AML-193 (cell line): ENCODE measurements at regions not wholly inside any gene's neighbourhood (a gene's known extent, or its start where the extent isn't known, plus 50 kb on each side); places are given as distances from the start of the nearest gene placed in this dataset.
"Not testable (repeated sequence)": the region's sequence is repeated elsewhere in the genome, so short reads cannot be mapped to it uniquely, and the experiment has no call there.

Experiments
- DNase-seq, 2 experiments: peaks; one replicate each; lab custom pipeline; 2025; lab: John Stamatoyannopoulos, UW

DNA sequence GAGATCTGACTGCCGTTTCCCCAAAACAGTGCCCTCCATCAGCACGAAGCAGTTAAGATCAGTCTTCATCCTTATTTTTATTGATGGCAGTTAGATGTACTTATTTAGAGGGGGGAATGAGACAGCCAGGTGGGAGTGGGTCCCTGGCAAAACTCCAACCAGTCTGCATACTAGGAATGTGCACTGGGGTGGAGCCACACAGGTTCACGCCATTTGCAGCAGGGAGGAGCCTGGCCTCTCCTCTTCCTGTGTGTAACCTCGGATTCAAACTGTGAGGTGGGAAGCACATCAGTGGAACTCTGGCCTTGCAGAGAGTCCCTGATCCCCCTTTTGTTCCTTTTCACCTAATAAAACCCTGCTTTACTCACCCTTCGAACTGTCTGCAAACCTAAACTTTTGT lies 987.7 kb upstream of the GRIA3 start:
- no peak for DNase-seq

DNA sequence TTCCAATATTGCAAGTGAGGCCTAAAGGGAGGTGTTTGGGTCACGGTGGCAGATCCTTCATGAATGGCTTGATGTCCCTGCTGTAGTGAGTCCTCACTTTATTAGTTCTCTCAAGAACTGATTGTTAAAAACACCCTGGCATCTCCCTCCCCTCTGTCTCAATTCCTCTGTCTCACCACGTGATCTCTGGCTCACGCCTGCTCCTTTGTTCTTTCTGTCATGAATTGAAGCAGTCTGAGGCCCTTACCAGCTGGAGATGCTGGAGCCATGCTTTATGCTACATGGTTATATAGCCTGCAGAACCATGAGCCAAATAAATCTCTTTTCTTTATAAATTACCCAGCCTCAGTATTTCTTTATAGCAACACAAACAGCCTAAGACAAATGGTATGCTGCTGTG lies 980.7 kb upstream of the GRIA3 start:
- no peak for DNase-seq

DNA sequence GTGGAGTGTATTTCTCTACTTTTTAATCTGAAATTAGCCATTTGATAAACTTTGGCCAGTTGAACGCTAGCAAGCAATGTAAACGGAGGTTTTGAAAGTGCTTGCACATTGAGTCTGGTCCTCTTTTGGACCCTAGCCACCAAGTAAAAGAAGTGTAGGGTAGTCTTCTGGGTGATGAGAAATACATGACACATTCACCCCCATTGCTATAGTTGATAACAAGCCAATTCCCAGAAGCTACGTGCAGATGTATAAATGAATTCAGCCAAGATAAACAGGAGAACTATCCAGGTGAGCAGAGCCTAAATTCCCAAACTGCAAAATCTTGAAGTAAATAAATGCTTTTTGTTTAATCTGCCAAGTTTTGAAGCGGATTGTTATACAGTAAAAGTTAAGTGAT lies 965.4 kb upstream of the GRIA3 start:
- DNase-seq: no peak

DNA sequence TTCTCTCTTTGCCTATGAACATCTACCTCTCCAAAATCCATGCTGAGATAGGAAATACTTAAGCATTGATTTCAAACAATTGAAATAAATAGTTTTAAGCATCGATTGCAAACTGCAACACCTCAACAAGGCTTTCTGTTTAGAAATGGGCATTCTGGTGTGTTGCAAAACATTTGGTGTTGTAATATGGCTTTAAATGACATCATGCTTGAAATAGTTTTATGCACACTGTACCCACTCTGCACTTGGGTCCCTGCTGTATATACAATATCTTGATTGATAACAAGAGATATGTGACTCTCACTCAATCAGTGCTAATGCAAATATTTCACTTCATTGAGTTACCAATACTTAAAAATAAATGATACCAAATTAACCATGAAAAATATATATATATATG lies 964.9 kb upstream of the GRIA3 start:
- no peak for DNase-seq

DNA sequence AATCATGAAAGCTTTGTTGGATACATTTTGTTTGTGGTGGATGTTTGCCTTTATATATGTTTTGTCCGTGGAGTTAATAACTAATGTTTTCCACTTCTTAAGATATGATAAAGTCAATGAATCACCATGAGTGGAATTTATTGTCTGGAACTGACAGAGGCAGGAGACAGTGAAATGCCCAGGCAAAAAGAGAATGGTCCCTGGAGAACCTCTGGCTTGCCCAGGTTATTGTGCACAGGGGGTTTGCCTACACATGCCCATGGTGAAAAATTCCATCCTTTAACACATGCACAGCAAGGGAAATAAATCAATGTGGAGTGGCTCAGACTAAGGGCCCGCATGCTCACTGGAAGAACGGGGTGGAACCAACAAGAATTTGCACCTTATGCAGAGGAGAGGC lies 964.3 kb upstream of the GRIA3 start:
- DNase-seq: no peak

DNA sequence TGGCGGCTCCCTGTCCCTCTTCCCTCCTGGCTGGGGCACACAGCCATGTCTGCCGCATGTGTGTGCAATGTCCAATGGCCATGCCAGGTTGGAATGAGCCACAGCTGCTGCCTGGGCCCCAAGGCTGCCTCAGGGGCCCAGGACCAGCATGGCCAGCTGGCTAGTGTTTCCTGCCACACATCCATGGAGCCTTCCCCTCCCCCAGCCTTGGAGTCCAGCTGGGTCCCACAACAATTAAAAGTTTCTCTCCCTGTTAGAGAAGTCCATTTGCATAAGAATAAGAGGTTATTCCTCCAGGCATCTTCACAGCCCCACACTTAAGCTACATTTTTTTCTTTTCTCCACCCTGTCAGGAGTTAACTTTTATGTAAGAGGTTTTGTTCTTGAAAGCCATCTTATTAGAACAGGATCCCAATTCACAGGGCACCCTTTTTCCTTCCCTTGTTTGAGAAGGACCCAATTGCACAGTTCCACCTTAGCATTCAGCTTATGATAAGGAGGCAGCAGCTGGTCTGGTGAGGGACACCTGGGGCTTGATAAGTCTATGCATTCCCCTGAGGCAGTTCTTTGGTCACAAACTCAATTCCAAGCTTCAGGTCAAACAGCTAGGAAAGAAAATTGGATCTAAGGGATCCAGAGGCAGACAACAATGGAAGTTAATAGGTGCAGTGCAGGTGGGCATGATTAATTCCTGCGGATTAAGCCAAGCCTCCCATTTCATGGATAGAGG lies 963.3 kb upstream of the GRIA3 start:
- no peak for DNase-seq

DNA sequence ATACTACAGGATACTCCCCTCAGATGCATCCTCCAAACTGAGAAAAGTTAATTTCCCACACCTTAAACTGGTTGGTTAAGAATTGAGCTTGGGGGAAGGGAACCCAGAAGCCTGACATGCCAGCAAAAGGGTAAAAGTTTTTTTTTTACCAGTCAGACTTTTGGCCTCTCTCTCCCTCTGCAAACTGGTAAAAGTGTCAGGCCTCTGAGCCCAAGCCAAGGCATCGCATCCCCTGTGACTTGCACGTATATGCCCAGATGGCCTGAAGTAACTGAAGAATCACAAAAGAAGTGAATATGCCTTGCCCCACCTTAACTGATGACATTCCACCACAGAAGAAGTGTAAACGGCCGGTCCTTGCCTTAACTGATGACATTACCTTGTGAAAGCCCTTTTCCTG lies 962.3 kb upstream of the GRIA3 start:
- not testable (repeated sequence) for DNase-seq

DNA sequence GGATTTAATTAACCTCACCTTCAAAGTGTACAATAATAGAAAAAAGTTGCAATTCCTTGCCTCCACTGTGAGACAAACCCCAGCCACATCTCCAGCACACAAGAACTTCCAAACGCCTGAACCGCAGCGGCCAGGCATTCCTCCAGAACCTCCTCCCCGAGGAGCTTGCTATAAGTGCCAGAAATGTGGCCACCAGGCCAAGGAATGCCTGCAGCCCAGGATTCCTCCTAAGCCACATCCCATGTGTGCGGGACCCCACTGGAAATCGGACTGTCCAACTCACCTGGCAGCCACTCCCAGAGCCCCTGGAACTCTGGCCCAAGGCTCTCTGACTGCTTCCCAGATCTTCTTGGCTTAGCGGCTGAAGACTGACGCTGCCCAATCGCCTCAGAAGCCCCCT lies 959.9 kb upstream of the GRIA3 start:
- not testable (repeated sequence) for DNase-seq

DNA sequence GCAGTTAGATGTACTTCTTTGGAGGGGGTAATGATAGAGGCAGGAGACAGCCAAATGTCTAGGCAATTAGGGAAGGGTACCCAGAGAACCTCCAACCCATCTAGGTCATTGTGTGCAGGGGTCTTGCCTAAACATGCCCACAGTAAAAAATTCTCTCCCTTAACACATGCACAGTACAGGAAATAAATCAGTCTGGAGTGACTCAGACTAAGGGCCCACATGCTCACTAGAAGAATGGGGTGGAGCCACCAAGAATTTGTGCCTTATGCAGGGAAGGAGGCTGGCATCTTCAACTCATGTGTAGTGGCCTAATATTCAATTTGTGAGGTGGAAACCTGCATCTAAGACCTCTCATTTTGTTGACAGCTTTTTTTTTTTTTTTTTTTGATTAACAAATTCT lies 945.3 kb upstream of the GRIA3 start:
- no peak for DNase-seq

DNA sequence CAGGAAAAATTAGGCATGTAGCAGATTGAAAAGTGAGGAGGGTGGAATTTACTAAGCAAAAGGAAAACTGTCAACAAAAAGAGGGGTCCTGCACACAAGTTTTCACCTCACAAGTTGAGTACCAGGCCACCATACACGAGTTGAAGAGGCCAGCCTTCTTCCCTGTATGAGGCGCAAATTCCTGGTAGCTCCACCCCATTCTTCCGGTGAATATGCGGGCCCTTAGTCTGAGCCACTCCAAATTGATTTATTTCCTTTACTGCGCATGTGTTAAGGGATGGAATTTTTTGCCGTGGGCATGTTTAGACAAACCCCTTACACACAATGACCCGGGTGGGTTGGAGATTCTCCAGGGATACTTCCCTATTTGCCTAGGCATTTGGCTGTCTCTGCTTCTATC lies 942.1 kb upstream of the GRIA3 start:
- no peak for DNase-seq

DNA sequence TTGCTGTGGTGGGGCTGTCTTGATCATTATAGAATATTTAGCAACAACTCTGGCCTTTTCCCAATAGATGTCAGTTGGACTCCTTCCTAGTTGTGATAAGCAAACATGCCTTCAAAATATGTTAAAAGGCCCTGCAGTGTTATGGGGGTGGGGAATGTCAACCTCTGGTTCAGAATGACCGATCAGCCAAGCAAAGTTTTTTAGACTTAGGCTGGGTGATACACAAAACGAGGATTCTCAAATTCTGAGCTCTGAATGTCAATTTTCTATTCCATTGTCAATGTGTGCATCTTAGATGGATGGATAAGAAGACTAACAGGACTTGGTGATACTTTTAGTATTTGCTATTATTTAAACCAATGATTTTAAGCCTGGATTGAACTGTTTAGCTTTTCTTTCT lies 940.0 kb upstream of the GRIA3 start:
- DNase-seq: no peak

DNA sequence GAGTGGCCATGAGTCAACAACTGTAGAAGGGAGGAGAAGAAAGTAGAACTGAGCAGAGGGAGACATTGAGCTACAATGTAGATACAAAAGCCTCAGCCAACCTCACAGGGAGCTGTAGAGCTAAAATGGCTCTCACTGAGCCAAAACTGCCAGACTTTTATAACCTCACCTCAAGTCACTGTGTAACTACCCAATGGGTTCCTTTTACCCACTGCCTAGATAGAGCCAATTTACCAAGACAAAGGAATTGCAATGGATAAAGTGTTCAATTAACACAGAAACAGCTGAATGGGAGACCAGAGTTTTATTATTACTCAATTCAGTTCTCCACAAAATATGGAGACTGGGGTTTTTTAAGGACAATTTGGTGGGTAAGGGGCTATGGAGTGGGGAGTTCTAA lies 938.9 kb upstream of the GRIA3 start:
- DNase-seq: no peak

DNA sequence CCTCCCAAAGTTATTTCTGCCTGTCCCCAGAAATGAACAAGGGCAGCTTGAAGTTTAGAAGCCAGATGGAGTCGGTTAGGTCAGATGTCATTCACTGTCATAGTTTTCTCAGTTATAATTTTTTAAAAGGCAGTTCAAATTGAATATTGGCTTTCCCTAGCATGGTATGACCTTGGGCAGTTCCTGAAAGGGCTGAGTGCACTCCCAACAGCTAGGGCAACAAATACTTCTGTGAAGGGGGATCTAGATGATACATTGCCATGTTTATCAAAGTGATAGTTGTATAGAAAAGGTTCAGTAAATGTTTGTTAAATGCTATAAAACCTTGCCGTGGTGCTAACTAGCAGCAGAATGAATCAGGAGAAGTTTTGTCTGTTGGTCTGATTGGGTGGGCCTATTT lies 938.1 kb upstream of the GRIA3 start:
- DNase-seq: no peak

DNA sequence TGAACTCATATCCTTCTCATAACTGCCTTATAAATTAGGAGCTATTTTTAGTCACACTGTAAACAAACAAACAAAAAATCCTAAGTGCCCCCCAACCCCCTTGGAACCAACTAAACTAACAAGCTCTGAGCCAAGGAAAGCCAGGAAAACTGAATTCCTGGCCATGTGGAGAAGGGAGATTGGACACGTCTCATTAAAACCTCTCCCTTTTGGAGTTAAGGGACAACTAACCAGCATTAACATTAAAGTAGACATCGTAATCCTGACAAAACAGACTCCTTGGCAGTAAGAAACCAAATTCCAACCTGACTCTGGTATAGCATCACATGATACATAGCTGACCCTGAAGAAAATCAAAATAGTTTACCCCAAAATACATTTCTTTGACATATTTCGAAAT lies 937.1 kb upstream of the GRIA3 start:
- no peak for DNase-seq

DNA sequence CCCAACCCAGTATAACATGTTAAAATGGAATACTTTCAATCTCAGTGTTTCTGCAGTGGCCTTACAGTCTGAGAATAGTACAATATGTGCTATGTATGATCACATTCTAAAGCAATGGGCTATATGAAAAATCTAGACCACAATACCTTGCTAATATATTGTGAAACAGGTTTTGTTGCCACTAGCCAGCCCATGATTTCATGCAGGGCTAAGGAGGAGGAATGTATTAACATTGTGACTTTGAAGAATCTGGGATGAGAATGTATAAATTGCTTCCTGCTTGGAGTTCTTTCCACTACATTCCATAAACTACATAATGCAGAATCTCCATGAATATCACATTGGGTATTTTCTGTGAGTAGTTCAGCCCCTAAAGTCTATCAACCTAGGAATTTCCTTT lies 935.4 kb upstream of the GRIA3 start:
- no peak for DNase-seq

DNA sequence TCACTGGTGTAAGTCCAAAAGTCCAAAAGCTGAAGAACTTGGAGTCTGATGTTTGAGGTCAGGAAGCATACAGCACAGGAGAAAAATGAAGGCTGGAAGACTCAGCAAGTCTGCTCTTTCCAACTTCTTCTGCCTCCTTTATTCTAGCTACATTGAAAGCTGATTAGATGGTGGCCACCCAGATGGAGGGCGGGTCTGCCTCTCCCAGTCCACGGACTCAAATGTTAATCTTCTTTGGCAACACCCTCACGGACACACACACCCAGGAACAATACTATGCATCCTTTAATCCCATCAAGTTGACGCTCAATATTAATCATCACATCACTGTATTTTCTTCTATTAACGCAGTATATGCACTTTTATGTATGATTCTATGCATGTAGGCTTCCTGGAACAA lies 931.6 kb upstream of the GRIA3 start:
- DNase-seq: no peak

DNA sequence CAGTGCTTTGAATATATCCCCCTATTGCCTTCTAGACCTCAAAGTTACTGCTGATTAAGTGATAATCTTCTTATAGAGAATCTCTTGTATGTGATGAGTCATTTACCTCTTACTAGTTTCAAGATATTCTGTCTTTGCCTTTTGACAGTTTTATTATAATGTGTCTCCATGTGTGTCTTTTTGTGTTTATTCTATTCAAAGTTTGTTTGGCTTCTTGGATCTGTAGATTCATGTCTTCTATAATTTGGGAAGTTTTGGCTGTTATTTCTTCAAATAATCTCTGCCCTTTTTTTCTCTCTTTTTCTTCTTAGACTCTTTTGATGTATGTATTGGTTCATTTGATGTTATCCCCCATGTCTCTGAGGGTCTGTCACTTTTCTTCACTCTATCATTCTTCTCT lies 915.7 kb upstream of the GRIA3 start:
- DNase-seq: no peak

DNA sequence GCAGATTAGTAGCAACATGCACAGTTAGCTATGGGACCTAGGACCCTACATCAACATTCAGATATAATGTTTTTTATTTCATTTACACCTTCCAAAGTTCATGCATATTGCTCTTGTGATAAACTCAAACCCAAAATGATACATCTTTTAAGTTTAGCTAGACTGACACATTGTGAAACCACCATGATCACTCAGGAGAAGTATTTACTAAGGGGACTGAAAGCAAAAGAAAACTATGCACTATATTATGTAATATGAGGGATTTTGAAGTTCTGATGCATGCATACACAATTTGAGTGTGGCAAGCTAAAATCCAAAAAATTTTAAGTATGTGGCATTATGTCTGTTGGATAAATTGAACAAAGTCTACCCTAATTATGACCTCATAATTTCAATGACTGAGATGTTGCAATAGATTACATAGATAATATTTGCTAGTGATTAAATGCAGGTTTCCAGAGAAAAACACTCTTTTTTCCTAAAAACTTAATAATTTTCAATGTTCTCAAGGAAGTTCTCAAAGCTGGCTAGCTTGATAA lies 914.8 kb upstream of the GRIA3 start:
- no peak for DNase-seq

DNA sequence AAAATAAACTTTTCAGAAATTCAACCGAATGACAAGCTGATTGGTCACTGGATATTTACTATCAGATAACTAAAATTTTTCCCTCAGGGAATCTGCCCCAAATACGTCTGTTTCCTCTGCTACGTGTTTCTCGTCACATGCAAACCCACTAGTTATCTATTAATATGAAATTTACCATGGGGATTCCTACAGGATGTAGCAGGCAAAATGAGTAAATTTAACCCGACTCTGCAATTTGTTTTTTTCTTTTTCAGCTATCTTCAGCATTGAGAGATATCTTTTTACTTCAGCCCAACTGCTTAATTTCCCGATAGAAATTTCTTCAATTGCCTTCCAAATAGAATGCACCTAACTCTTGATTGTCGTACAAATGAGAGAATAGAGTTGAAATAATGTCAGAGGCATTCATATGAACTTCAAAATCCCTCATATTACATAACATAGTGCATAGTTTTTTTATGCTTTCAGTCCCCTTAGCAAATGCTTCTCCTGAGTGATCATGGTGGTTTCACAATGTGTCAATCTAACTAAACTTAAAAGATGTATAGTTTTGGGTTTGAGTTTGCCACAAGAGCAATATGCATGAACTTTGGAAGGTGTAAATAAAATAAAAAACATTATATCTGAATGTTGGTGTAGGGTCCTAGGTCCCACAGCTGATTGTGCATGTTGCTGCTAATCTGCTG lies 913.1 kb upstream of the GRIA3 start:
- no peak for DNase-seq

DNA sequence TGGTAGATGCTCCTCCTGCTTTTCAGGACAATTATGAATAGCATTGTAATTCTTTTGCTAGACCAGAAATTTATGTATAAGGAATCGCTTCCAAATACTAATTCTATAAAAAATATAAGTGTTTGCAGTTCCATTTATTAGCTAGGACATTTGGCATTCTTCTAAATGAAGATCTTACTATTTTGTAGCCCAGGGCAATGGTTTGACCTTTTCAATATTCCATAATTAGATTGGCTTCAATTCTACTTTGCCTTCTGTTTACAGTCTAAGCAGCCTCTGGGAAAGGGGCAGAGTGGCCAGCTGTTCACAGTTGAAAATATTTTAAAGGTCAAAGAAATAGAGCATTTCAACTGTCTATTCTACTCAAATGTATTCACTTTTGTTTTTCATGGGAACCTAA lies 912.1 kb upstream of the GRIA3 start:
- no peak for DNase-seq

DNA sequence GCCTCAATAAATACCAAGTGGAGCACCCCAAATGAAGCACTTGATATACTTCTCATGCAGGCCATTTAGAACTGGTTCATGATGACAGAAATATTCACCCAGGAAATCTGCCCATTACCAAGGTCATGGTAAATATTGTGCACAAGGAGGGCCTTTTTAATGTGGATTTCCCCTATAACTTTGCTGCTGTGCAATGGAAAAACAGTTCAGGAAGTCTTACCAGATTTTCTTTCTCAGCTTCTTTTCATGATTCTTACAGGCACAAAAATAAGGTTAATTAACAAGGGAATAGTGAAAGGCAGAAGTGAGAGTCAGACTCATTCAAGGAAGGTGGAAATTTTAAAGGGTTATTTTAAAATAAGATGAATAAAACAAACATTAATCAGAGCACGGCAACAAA lies 904.3 kb upstream of the GRIA3 start:
- no peak for DNase-seq

DNA sequence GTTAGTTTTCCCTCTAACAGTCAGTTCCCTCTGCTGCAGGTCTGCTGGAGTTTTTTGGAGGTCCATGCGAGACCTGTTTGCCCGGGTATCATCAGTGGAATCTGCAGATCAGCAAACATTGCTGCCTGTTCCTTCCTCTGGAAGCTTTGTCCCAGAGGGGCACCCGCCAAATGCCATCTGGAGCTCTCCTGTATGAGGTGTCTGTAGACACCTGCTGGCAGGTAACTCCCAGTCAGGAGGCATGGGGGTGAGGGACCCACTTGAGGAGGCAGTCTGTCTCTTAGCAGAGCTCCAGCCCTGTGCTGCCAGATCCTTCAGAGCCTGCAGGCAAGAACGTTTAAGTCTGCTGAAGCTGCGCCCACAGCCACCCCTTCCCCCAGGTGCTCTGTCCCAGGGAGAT lies 884.3 kb upstream of the GRIA3 start:
- not testable (repeated sequence) for DNase-seq

DNA sequence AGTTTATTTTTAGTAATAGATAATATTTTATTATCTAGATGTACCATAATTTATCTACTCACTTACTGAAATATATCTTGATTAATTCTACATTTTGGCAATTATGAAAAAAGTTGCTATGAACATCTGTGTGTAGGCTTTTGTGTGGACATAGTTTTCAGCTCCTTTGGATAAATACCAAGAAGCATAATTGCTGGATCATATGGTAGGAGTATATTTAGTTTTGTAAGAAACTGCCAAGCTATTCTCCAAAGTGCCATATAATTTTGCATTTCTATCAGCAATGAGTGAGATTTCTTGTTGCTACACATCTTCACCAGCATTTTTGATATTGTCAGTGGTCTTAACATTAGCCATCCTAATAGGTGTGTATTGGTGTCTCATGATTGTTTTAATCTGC lies 882.6 kb upstream of the GRIA3 start:
- DNase-seq: no peak

DNA sequence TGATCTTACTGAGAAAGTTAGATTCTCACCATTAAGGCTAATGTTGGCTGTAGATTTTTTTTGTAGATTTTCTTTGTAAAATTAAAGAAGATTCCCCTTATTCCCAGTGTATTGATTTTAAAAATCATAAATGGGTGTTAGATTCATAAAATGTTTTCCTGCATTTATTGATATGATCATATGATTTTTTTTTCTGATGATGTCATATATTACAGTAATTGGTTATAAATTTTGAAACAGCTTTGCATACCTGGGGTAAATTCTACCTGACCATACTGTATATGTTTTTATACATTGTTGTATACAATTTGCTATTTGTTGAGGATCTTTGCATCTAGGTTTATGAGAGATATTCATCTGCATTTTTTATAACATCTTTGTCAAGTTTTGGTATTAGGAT lies 880.3 kb upstream of the GRIA3 start:
- no peak for DNase-seq
